ENCODE measurements at regions not wholly inside any gene's neighbourhood (a gene's known extent, or its start where the extent isn't known, plus 50 kb on each side); places are given as distances from the start of the nearest gene placed in this dataset.
"Not testable (repeated sequence)": the region's sequence is repeated elsewhere in the genome, so short reads cannot be mapped to it uniquely, and the experiment has no call there.

DNA sequence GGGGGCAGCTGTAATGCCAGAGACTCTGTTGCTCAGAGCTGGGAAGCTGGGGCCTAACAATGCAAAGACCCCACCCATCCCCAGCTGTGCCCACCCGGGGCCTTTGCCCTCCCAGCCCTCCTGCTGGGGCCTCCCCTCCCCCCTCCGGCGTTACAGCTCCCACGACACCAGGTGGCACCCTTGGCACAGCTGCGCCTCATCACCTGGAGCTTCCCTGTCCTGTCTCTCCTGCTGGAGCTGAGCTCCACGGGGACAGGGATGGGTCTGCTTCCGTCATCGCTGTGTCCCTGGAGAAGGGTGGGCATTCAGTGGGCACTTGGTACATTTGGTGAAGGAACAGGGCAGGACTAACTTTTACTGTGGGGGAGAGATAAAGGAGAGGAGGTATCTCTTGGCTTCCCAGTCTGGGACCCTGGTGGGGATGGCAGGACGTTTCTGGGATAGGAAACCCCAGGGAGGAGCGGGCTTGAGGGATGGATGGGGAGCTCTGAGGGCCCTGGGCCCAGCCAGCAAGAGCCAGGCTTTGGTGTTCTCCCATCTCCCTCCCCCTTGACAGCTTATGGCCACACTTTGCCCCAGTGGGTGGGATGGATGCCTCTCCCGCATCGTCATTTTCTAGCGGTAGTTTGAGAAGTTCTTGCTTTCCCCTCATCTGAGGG, 453.2 kb downstream of the PTPRU start:
- Mint-ChIP-seq H3K27me3 (ENCODE audit: low read depth) (peaks cover 37% of the 10 kb centered on the region), H3K4me1 (ENCODE audit: low read depth) (peaks cover 18% of the 10 kb centered on the region), H3K27ac (no peak overlapping the region), H3K9me3 (no peaks in the 10 kb centered on the region), H3K36me3 (ENCODE audit: insufficient read depth in 2 of 2) (no peaks in the 10 kb centered on the region), H3K4me3 (no peak overlapping the region)
- no peak for DNase-seq
- no peak for ATAC-seq (replicated peaks in 1 of 2)

GRCh38 chr1:29688471-29689365, 452.4 kb downstream of the PTPRU start:
- H3K27me3 Mint-ChIP-seq (ENCODE audit: low read depth), result peaks cover 37% of the 10 kb centered on the region
- H3K4me3 Mint-ChIP-seq, result peak overlapping the region; percentile 56 to 78
- peak overlapping the region; percentile 84 for H3K27ac Mint-ChIP-seq
- peak; percentile 38 to 42 for DNase-seq
- ATAC-seq (replicated peaks in 1 of 2), result peak; percentile 86 to 95
- no peaks in the 10 kb centered on the region for H3K36me3 Mint-ChIP-seq (ENCODE audit: insufficient read depth in 2 of 2)
- no peaks in the 10 kb centered on the region for H3K9me3 Mint-ChIP-seq
- peaks cover 18% of the 10 kb centered on the region for H3K4me1 Mint-ChIP-seq (ENCODE audit: low read depth)

DNA sequence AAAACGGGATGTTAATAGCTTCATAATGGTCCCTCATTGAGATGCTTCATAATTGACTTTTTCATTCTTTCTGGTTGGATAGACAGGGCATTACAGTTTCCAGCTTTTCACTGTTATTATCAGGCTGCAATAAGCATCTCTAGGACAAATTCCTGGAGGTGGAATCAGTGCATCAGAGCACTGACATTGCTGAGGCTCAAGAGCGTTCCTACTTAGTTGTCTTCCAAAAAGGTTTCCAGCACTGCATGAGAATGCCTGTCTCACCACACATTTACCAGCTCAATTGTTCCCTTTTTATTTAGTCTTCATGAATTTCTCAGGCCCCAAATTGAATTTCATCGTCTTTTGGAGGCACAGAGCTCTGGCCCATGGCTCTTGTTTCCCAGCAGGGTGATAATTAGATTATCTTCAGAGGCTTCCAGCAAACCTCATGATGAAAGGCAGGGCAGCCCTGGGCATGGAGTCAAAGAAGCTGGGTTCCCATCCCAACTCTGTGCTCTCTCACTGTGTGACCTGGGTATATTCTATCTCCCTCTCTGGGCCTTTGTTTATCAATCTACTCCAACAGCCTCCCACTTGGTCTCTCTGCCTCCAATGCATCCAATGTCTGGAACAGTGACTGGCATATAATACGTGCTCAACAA, 451.4 kb downstream of the PTPRU start:
- DNase-seq (no peak), ATAC-seq (replicated peaks in 1 of 2) (peak; percentile 4 to 21)
- H3K36me3 Mint-ChIP-seq (ENCODE audit: insufficient read depth in 2 of 2), result no peaks in the 10 kb centered on the region
- peaks cover 37% of the 10 kb centered on the region for H3K27me3 Mint-ChIP-seq (ENCODE audit: low read depth)
- H3K9me3 Mint-ChIP-seq, result no peaks in the 10 kb centered on the region
- H3K4me3 Mint-ChIP-seq, result peak overlapping the region; percentile 56 to 78
- peak overlapping the region; percentile 84 for H3K27ac Mint-ChIP-seq
- peaks cover 18% of the 10 kb centered on the region for H3K4me1 Mint-ChIP-seq (ENCODE audit: low read depth)

- DNase-seq, result no peak
- no peaks in the 10 kb centered on the region for H3K36me3 Mint-ChIP-seq (ENCODE audit: insufficient read depth in 2 of 2)
- no peak for ATAC-seq (replicated peaks in 1 of 2)
- H3K27ac Mint-ChIP-seq, result no peak overlapping the region
- H3K4me3 Mint-ChIP-seq, result no peak overlapping the region
- H3K27me3 Mint-ChIP-seq (ENCODE audit: low read depth), result peaks cover 37% of the 10 kb centered on the region
- H3K9me3 Mint-ChIP-seq, result no peaks in the 10 kb centered on the region
- H3K4me1 Mint-ChIP-seq (ENCODE audit: low read depth), result peaks cover 18% of the 10 kb centered on the region
These were observed 450.8 kb downstream of the PTPRU start for GRCh38 chr1:29687166-29687565.

DNA sequence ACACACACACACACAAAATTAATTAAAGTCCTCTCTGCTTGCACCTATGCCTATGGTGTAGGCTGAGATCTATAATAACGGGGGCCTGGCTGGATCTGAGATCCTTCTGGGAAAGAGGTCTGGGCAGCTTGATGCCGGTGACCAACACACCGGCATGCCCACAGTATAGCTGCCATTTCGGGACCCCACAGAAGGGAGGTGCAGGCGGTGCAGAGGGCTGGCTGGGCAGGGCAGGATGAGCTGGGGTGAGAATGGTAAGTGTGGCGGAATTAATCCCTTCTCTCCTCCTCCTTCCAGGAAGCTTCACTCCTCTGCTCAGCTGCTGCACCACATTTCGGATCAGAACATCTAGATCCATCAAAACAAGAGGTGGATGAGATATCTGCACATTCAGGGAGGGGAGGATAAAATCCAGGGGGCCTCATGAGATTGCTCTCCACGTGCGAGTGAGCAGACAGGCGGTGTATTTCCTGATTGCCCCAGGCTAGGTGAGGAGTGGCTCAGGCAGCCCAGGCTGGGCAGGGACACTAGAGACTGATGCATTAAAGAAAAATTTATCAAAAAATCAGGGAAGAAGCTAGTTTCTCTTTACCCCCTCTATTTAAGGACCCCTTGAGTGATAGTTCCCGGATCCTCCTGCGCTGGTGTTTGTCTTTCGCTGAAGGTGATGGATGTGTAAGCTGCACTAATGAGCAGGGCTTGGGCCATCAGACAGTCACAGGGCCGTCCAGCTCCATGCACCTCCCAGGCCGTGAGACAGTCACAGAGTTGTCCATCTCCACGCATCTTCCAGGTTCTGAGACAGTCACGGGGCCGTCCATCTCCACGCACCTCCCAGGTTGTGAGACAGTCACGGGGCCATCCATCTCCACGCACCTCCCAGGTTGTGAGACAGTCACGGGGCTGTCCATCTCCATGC, 449.9 kb downstream of the PTPRU start:
- Mint-ChIP-seq H3K4me1 (ENCODE audit: low read depth) (peaks cover 18% of the 10 kb centered on the region), H3K4me3 (no peak overlapping the region), H3K36me3 (ENCODE audit: insufficient read depth in 2 of 2) (no peaks in the 10 kb centered on the region), H3K27me3 (ENCODE audit: low read depth) (peaks cover 37% of the 10 kb centered on the region), H3K27ac (no peak overlapping the region), H3K9me3 (no peaks in the 10 kb centered on the region)
- DNase-seq (no peak), ATAC-seq (replicated peaks in 1 of 2) (no peak)

DNA sequence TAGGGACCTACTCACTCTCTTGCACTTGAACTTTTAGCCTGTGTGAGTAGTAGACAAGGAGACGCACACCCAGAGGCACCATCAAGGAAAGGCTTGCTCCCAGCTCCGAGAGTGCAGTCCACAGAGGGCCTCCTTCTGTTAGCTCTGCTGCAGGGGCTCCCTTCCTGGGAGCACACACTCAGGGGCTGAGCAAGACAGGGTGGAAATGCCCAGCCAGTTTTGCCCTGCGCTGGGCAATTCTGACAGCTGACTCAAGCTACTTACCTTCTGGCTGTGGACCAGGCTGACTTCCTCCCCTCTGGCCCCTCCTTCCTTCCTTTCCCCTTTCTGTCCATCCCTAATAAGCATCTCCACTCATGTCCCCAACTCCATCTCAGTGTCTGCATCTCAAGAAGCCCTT, 449.1 kb downstream of the PTPRU start:
- H3K4me3 Mint-ChIP-seq, result no peak overlapping the region

GRCh38 chr1:29684141-29684540, 447.8 kb downstream of the PTPRU start:
- no peak overlapping the region for H3K27ac Mint-ChIP-seq
- H3K36me3 Mint-ChIP-seq (ENCODE audit: insufficient read depth in 2 of 2), result no peaks in the 10 kb centered on the region
- H3K4me1 Mint-ChIP-seq (ENCODE audit: low read depth), result peaks cover 18% of the 10 kb centered on the region
- H3K4me3 Mint-ChIP-seq, result no peak overlapping the region
- peaks cover 30% of the 10 kb centered on the region for H3K27me3 Mint-ChIP-seq (ENCODE audit: low read depth)
- DNase-seq (no peak), ATAC-seq (replicated peaks in 1 of 2) (no peak)
- H3K9me3 Mint-ChIP-seq, result no peaks in the 10 kb centered on the region

More for the DNA sequence above, 449.1 kb downstream of the PTPRU start:
- Mint-ChIP-seq H3K36me3 (ENCODE audit: insufficient read depth in 2 of 2) (no peaks in the 10 kb centered on the region), H3K27me3 (ENCODE audit: low read depth) (peaks cover 33% of the 10 kb centered on the region), H3K9me3 (no peaks in the 10 kb centered on the region), H3K4me1 (ENCODE audit: low read depth) (peaks cover 18% of the 10 kb centered on the region), H3K27ac (no peak overlapping the region)
- ATAC-seq (replicated peaks in 1 of 2) (no peak), DNase-seq (no peak)

DNA sequence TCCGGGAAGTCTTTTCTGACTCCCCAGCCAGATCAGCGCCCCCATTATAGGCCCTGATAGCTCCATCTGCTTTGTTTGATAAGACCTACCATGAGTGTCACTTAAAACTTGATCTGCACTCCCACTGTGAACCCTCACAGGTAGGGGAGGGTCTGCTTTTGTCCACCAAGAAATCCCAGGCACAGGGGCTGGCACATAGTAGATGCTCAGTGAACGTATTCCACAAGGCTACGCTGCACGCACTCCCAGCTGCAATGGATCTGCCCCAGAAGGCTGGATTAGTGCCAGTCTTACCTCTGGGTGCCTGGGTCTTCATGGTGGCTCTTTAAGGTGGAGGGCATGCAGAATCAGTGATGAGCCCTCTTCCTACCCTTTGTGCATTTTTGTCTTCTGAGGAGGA, 447.1 kb downstream of the PTPRU start:
- Mint-ChIP-seq H3K36me3 (ENCODE audit: insufficient read depth in 2 of 2) (no peaks in the 10 kb centered on the region), H3K9me3 (no peaks in the 10 kb centered on the region), H3K27ac (no peak overlapping the region), H3K27me3 (ENCODE audit: low read depth) (peaks cover 30% of the 10 kb centered on the region), H3K4me1 (ENCODE audit: low read depth) (peaks cover 12% of the 10 kb centered on the region), H3K4me3 (no peak overlapping the region)
- DNase-seq (no peak), ATAC-seq (replicated peaks in 1 of 2) (no peak)

GRCh38 chr1:29682919-29683295, 446.6 kb downstream of the PTPRU start:
- DNase-seq (no peak), ATAC-seq (replicated peaks in 1 of 2) (no peak)
- Mint-ChIP-seq H3K27ac (no peak overlapping the region), H3K4me1 (ENCODE audit: low read depth) (peaks cover 6% of the 10 kb centered on the region), H3K27me3 (ENCODE audit: low read depth) (peaks cover 30% of the 10 kb centered on the region), H3K36me3 (ENCODE audit: insufficient read depth in 2 of 2) (no peaks in the 10 kb centered on the region), H3K9me3 (no peaks in the 10 kb centered on the region), H3K4me3 (no peak overlapping the region)

- Mint-ChIP-seq H3K27me3 (ENCODE audit: low read depth) (peaks cover 26% of the 10 kb centered on the region), H3K36me3 (ENCODE audit: insufficient read depth in 2 of 2) (no peaks in the 10 kb centered on the region), H3K4me1 (ENCODE audit: low read depth) (peaks cover under 1% of the 10 kb centered on the region), H3K27ac (no peak overlapping the region), H3K4me3 (no peak overlapping the region), H3K9me3 (no peaks in the 10 kb centered on the region)
- no peak for DNase-seq
- ATAC-seq (replicated peaks in 1 of 2), result no peak
These were observed 446.0 kb downstream of the PTPRU start for GRCh38 chr1:29682171-29682918.

DNA sequence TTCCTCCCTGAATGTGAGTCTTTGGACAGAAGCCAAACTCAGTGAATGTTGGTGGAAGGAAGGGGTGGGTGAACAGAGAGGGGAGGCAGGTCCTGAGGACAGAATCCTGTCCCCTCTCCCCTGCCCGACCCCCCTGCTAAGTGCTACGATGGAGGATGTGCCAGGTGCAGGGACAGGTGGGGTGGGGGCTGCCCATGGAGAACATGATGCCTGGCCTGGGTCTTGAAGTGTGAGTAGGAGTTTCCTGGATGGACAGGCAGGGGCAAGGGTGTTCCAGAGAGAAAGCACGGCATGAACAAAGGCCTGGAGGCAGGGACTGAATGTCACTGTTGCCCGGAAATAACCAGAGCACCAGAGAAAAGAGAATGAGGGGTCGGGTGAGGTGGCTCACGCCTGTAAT, 445.1 kb downstream of the PTPRU start:
- not testable (repeated sequence) for H3K27ac Mint-ChIP-seq; H3K4me1 Mint-ChIP-seq (ENCODE audit: low read depth); DNase-seq; ATAC-seq (replicated peaks in 1 of 2); H3K36me3 Mint-ChIP-seq (ENCODE audit: insufficient read depth in 2 of 2); H3K9me3 Mint-ChIP-seq; H3K4me3 Mint-ChIP-seq
- H3K27me3 Mint-ChIP-seq (ENCODE audit: low read depth), result peaks cover 17% of the 10 kb centered on the region

Measured in activated T-cell treated with anti-CD3 and anti-CD28 coated beads, Interleukin-2, amount 50 U/mL, for 72 hours (primary cell).